Hepatocyte (in vitro differentiated cells): ENCODE measurements at regions not wholly inside any gene's neighbourhood (a gene's known extent, or its start where the extent isn't known, plus 50 kb on each side); places are given as distances from the start of the nearest gene placed in this dataset.

ENCODE experiments used
- DNase-seq: peaks from one replicate; pipeline ENCODE4 v3.0.0-alpha.2; 2016; ENCODE audit warnings: low spot score
- H2AFZ ChIP-seq: fragments of 200-600 bp; sonication (generic); 2 replicates; pipeline ENCODE4 v1.6.0; 2016; ENCODE audit warnings: antibody characterized with exemption, mild to moderate bottlenecking
- H3K27ac ChIP-seq: fragments of 200-600 bp; sonication (generic); 2 replicates; pipeline ENCODE4 v1.5.1; 2016; ENCODE audit warnings: mild to moderate bottlenecking
- H3K27me3 ChIP-seq: fragments of 200-600 bp; sonication (generic); 2 replicates; pipeline ENCODE4 v1.6.1; 2016
- H3K36me3 ChIP-seq: fragments of 200-600 bp; sonication (generic); replicated peaks from 2 replicates; pipeline ENCODE4 v1.5.1; 2016; ENCODE audit warnings: low read depth; ENCODE audit not compliant: insufficient read depth
- H3K4me1 ChIP-seq: fragments of 200-600 bp; sonication (generic); 2 replicates; pipeline ENCODE4 v1.5.1; 2016; ENCODE audit warnings: mild to moderate bottlenecking, moderate library complexity; ENCODE audit not compliant: insufficient read depth
- H3K4me2 ChIP-seq: fragments of 200-600 bp; sonication (generic); 2 replicates; pipeline ENCODE4 v1.6.0; 2016
- H3K4me3 ChIP-seq: fragments of 200-600 bp; sonication (generic); 2 replicates; pipeline ENCODE4 v1.5.1; 2016; ENCODE audit warnings: mild to moderate bottlenecking
- H3K79me2 ChIP-seq: fragments of 200-600 bp; sonication (generic); 2 replicates; pipeline ENCODE4 v1.6.0; 2017; ENCODE audit warnings: mild to moderate bottlenecking
- H3K9me2 ChIP-seq: fragments of 200-600 bp; sonication (generic); replicated peaks from 2 replicates; pipeline ENCODE4 v1.6.0; 2017; ENCODE audit warnings: mild to moderate bottlenecking; ENCODE audit not compliant: insufficient read depth
- H3K9me3 ChIP-seq: fragments of 200-600 bp; sonication (generic); 2 replicates; pipeline ENCODE4 v1.5.1; 2016; ENCODE audit warnings: low read depth, mild to moderate bottlenecking
- H4K20me1 ChIP-seq: fragments of 200-600 bp; sonication (generic); 2 replicates; pipeline ENCODE4 v1.6.0; 2016; ENCODE audit warnings: mild to moderate bottlenecking; ENCODE audit not compliant: insufficient read depth, poor library complexity, severe bottlenecking
- CTCF ChIP-seq: fragments of 200-600 bp; sonication (generic); IDR thresholded peaks from 2 replicates; pipeline ENCODE4 v1.5.1; 2016; ENCODE audit warnings: antibody characterized with exemption, mild to moderate bottlenecking; ENCODE audit not compliant: poor library complexity
- EZH2 ChIP-seq: fragments of 200-600 bp; sonication (generic); IDR thresholded peaks from 2 replicates; pipeline ENCODE4 v1.6.1; 2016; ENCODE audit warnings: antibody characterized with exemption, mild to moderate bottlenecking, borderline replicate concordance
- EZH2phosphoT487 ChIP-seq: fragments of 200-600 bp; sonication (generic); IDR thresholded peaks from one replicate; pipeline ENCODE4 v1.6.1; 2018; ENCODE audit warnings: antibody characterized with exemption, mild to moderate bottlenecking, low read depth, moderate library complexity; ENCODE audit not compliant: unreplicated experiment, severe bottlenecking
- WGBS: methylation state at CpG from one replicate; pipeline ENCODE4 v1.1.6; 2016; ENCODE audit warnings: low lambda C conversion rate; ENCODE audit errors: missing lambda C conversion rate; 5-methylcytosine and 5-hydroxymethylcytosine counted together

GRCh38 chr10:83062871-83063270 lies 1076.4 kb upstream of the GHITM start:
- no peak for DNase-seq
- no peak for TF ChIP-seq EZH2phosphoT487
- no peak overlapping the region for H3K27ac ChIP-seq
- no peaks in the 10 kb centered on the region for H3K4me1 ChIP-seq
- H3K4me3 ChIP-seq: no peak overlapping the region
- no peaks in the 10 kb centered on the region for H3K9me3 ChIP-seq
- 88% methylated on average over 2 of the region's 2 CpGs for WGBS
- no peaks in the 10 kb centered on the region for H4K20me1 ChIP-seq
- no peaks in the 10 kb centered on the region for H3K9me2 ChIP-seq
- H3K36me3 ChIP-seq: no peaks in the 10 kb centered on the region
- H3K79me2 ChIP-seq: no peaks in the 10 kb centered on the region
- no peak overlapping the region for H3K4me2 ChIP-seq
- H2AFZ ChIP-seq: no peak overlapping the region
- no peaks in the 10 kb centered on the region for H3K27me3 ChIP-seq

GRCh38 chr10:83073472-83073871 lies 1065.8 kb upstream of the GHITM start:
- H3K9me3 ChIP-seq: no peaks in the 10 kb centered on the region
- no peaks in the 10 kb centered on the region for H3K36me3 ChIP-seq
- WGBS: 76% methylated on average over 1 of the region's 1 CpG
- H3K4me2 ChIP-seq: no peak overlapping the region
- no peaks in the 10 kb centered on the region for H3K27me3 ChIP-seq
- no peak overlapping the region for H3K4me3 ChIP-seq
- DNase-seq: no peak
- no peak for TF ChIP-seq EZH2
- TF ChIP-seq EZH2phosphoT487: no peak
- TF ChIP-seq CTCF: no peak
- no peaks in the 10 kb centered on the region for H3K9me2 ChIP-seq
- H3K4me1 ChIP-seq: no peaks in the 10 kb centered on the region
- no peaks in the 10 kb centered on the region for H4K20me1 ChIP-seq
- no peak overlapping the region for H2AFZ ChIP-seq
- H3K27ac ChIP-seq: no peak overlapping the region
- no peaks in the 10 kb centered on the region for H3K79me2 ChIP-seq

GRCh38 chr10:83075016-83075814 lies 1064.1 kb upstream of the GHITM start:
- Histone ChIP-seq H2AFZ (no peak overlapping the region), H3K9me3 (no peaks in the 10 kb centered on the region), H3K4me1 (no peaks in the 10 kb centered on the region), H3K4me3 (no peak overlapping the region), H3K27ac (peak overlapping the region; percentile 1), H3K9me2 (no peaks in the 10 kb centered on the region), H3K4me2 (peak overlapping the region; percentile 22), H3K79me2 (no peaks in the 10 kb centered on the region), H3K27me3 (no peaks in the 10 kb centered on the region), H4K20me1 (no peaks in the 10 kb centered on the region), H3K36me3 (no peaks in the 10 kb centered on the region)
- DNase-seq: no peak
- 57% methylated on average over 4 of the region's 4 CpGs for WGBS
- TF ChIP-seq CTCF (no peak), EZH2phosphoT487 (no peak), EZH2 (no peak)

- no peak overlapping the region for H3K27ac ChIP-seq
- H3K79me2 ChIP-seq: no peaks in the 10 kb centered on the region
- H3K9me2 ChIP-seq: no peaks in the 10 kb centered on the region
- H3K4me3 ChIP-seq: no peak overlapping the region
- no peaks in the 10 kb centered on the region for H3K27me3 ChIP-seq
- H3K36me3 ChIP-seq: no peaks in the 10 kb centered on the region
- H3K9me3 ChIP-seq: no peaks in the 10 kb centered on the region
- H3K4me1 ChIP-seq: no peaks in the 10 kb centered on the region
- DNase-seq: no peak
- H3K4me2 ChIP-seq: peak overlapping the region; percentile 22
- TF ChIP-seq CTCF (no peak), EZH2phosphoT487 (no peak), EZH2 (no peak)
- H2AFZ ChIP-seq: no peak overlapping the region
- H4K20me1 ChIP-seq: no peaks in the 10 kb centered on the region
These were observed 1063.4 kb upstream of the GHITM start for GRCh38 chr10:83075815-83076355.
